ENCODE measurements at regions not wholly inside any gene's neighbourhood (a gene's known extent, or its start where the extent isn't known, plus 50 kb on each side); places are given as distances from the start of the nearest gene placed in this dataset.

- DNase-seq (ENCODE audit: low spot score): no peak
Measured at GRCh38 chr5:125006011-125006685, 259.7 kb upstream of the ZNF608 start.

DNA sequence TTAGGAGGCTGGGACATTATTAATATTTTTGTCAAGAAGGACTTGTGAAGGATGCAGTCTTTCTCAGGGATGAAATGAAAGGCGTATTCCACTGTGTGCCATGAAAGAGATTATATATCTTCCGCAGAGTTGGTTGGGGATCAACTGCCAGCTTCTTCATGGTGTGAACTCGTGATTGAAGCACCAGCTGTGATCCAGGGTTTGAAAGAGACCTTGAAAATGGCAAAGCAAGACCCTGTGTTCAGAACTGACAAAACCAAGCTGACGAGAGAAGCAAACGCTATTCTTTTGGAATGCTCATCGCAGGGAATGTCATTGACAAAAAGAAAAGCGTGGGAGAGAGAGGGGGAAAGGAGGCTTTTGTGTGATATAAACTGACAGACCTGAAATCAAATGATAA, 263.9 kb upstream of the ZNF608 start:
- no peak for DNase-seq (ENCODE audit: low spot score)

DNA sequence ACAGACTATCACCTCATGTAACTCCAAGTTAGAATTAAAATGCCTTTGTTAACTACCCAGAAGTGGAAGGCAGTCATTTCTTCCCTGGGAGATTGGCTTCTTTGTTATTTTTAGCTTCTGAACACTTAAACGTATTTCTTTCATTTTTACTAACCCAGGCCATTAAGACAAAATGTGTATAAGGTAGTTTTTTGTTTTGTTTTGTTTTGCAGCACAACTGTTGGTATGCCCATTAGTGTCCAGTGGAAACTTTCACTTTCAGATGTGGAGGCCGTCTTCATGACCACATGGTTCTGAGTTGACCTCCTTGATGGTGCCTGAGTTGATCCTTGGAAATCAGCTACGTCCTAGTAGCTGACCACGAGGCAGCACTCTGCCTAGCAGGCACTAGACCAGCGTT, 264.6 kb upstream of the ZNF608 start:
- DNase-seq (ENCODE audit: low spot score): no peak

DNA sequence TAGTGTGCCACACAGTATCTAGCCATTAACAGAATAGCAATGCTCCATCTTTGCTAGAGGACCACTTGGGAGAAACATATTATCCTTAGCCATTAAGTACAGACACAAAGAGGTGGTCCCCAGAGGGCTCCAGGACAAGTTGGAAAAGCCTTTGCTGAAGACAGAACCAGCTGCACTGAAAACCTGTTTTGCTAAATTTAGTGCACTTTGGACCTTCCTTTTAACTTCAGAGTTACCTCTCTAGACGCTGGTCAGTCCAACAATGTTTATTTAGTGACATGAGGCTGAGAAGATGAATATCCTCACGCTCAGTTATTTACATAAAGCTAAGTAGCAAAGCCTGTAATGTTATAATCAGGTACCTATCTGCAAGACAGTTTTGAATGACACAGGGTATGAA, 265.0 kb upstream of the ZNF608 start:
- DNase-seq (ENCODE audit: low spot score): no peak

GRCh38 chr5:125011947-125012346, 265.5 kb upstream of the ZNF608 start:
- DNase-seq (ENCODE audit: low spot score): no peak

DNA sequence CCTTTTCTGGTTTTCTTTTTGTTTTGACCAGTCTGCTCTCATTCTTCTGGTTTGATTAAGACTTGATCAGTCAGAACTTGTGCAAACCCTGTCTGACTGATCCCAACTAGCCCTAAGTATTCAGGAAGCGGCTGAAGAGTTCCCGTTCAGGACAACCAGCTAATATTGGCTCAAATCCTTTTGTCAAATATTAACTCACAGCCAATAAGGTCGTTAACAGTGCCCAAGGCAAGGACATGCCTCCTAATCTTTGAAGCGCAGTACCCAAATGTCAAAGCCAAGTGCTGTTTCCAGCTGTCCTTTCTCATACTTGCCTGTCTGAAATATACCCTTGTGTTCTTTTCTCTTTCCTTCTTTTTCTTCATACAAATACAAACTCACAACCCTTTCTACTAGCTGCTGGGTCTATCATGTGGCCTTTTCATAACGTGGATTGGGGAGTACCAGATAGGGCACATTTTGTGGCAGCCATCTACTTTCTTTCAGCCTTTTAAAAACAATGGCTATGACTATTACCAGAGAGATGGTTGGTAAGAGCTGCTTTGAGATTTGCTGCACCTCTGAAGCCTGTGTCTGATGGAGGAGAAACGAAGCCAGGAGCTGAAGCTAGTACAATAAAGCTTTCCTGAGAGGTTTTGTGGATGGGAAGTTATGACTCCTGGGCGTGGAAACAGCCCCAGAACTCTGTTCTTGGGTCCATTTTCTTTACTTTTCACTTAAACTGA, 266.4 kb upstream of the ZNF608 start:
- DNase-seq (ENCODE audit: low spot score): no peak

DNA sequence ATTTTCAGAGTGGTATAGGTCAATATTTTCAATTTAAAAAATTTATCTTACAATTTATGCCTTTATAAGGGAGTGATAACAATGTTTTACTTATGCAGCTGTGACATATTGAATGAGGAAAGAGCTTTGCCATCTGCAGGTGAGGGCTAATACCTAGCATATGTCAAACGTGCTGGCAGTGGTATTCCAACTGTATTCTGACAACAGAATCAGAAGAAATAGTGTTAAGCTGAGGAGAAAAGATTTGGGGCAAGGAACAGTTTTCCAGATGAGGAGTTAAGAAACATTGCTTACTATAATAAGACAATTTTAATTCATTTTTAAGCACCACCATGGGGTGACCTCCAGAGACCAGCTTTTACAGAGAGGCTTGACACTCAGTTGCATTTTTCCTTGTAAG, 267.8 kb upstream of the ZNF608 start:
- no peak for DNase-seq (ENCODE audit: low spot score)

GRCh38 chr5:125017796-125018195, 271.4 kb upstream of the ZNF608 start:
- no peak for DNase-seq (ENCODE audit: low spot score)

DNA sequence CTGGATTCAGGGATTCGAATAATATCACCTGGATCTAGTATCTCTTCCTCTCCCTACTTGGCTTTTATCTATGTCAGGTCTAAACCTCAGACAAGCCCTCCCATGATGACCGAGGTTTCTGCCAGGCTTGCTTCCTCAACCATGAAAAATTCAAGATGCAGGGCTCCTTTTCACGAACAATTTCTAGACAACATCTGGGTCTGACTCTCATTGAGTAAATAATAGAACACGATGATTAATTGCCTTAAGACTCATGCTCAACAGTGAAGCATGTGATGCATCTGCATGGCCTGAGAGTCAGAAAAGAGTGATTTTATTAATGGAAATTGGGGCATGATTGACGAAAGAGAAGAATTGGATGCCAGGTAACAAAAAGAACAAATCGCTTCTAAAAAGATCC, 277.2 kb upstream of the ZNF608 start:
- DNase-seq (ENCODE audit: low spot score): no peak

- DNase-seq (ENCODE audit: low spot score): no peak
Measured at GRCh38 chr5:125026867-125027731, 280.7 kb upstream of the ZNF608 start.

DNA sequence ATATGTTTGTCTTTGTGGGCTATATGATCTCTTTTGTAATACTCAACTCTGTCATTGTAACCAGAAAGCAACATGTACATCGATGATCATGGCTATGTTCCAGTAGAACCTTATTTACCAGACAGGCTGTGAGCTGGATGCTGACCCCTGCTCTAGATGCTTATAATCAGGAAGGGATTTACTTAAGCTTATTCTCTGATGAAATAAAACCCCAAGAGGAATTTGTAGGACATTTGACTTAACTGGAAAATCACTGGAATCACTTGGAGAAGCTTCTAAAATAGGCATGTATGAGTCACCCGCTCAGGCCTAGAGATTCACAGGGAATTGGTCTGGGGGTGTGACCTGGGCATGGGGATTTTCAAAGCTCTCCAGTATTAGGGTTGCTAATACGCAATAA, 285.8 kb upstream of the ZNF608 start:
- peak; percentile 9 for DNase-seq (ENCODE audit: low spot score)

DNA sequence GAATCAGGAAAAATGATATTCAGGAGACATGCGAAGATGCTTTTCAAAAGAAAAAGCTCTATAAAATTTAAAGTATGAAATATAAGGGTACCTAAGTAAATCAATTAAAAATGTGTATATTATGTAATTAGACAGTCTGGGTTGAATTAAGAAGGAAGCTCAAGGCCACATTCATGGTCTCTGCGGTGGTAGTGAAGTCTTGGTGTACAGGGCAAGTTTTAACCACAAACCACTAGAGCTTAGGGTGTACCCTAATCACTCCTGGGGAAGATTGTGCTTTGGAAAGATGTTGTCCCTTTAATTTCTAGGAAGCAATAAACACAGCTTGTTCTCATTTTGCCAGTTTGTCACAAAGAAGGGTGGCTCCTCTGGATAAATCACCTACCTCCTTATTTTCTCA, 287.2 kb upstream of the ZNF608 start:
- DNase-seq (ENCODE audit: low spot score): no peak

GRCh38 chr5:125034331-125034730, 287.9 kb upstream of the ZNF608 start:
- no peak for DNase-seq (ENCODE audit: low spot score)

DNA sequence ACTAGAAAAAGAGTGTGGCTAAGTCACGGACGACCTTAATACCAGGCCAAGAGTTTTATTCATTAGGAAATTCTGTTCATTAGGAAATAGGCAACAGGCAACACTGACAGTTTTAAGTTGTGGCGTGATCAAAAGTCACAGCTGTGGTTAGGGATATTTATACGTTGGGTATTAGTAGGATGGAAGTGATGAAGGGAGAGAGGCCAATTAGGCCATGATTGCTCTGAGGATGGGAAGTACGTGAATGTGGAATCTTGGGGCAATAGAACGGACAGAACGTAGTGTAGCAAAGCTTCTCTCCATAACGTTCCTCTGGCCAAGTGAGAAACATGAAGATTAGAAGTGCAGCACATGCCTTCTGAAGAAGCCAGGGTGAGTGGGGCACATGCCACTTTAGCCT, 290.1 kb upstream of the ZNF608 start:
- DNase-seq (ENCODE audit: low spot score): no peak

DNA sequence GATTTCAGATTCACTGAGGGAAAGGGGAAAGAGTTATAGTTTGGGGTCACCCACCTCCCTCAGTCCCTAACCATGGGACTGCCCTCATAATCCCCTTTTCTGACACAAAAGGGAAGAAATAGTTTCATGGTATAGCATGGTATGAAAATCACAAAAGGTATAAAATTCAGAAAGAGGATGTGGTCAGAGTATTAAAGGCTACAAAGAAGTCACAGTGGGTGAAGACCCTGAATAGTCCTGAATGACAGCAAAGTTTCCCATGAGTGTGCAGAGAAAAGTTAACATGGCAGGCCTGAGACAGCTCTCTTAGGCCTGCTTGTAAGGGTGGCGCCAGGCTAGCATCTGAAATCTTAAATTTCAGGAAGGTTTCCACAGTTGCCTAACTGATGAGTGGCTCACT, 290.6 kb upstream of the ZNF608 start:
- no peak for DNase-seq (ENCODE audit: low spot score)

- DNase-seq (ENCODE audit: low spot score): no peak
Measured at GRCh38 chr5:125037530-125037929, 291.1 kb upstream of the ZNF608 start.

DNA sequence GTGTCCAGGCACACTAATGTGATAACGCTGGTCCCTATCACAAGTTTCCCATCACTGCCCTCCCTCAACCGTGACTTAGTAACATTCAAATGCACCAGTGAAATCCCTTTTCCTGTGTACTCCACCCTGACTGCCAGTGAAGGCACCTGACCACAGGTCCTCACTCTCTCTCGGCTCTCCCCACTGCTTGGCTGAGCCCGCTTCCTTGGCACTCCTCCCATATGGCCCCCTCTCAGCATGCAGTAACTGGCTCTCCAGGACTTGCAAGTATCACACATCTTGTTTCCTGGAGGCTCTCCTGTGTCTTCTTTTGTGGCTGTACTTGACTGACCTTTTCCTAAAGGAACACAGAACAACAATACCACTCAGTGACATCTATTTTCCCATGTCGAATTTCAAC, 292.0 kb upstream of the ZNF608 start:
- DNase-seq (ENCODE audit: low spot score): no peak

DNA sequence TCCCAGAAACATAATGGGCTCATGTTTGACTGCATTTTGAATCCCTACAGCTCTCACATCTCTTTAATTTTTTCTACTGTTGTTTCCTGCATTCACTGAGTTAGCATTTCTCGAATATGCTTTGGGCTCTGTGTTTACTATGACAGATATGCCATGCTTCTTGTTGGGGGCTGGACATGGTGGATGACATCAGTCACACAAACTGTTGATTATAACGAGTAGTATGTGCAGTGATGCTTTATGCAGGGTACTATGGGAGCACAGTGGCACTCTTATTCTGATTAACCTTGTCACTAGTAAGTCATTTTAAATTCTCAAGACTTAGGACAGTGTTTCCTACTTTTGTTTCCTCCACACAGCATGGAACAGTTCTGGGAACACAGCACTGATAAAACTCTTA, 295.4 kb upstream of the ZNF608 start:
- DNase-seq (ENCODE audit: low spot score): no peak

DNA sequence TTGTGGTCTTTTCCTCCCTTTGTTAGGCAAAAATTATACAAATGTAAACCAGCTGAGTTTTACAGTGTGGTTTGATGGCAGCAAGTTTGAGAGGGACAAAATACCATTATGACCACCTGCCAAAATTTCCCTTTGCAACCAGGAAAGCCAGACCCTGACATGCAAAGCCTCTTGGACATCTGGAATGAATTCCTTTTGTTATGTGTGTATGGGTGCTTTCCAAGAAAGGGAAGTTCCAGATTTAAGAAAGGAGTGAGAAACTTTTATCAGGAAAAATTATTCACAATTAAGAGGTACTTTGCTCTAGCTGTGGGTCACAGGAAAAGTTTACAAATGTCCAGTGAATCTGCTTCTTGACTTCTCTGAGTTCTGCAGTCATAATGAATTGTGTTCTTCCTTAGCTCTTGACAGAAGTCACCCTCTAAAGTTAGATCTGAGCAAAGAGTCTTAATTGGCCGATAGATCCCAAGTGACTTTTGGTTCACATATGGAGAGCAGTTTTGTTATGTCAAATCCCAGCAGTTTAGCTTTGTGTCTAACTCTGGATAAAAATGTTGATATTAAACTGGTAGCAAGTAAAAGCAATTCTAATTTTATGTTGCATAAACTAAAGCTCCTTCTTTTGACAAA, 295.9 kb upstream of the ZNF608 start:
- DNase-seq (ENCODE audit: low spot score): peak; percentile 40

DNA sequence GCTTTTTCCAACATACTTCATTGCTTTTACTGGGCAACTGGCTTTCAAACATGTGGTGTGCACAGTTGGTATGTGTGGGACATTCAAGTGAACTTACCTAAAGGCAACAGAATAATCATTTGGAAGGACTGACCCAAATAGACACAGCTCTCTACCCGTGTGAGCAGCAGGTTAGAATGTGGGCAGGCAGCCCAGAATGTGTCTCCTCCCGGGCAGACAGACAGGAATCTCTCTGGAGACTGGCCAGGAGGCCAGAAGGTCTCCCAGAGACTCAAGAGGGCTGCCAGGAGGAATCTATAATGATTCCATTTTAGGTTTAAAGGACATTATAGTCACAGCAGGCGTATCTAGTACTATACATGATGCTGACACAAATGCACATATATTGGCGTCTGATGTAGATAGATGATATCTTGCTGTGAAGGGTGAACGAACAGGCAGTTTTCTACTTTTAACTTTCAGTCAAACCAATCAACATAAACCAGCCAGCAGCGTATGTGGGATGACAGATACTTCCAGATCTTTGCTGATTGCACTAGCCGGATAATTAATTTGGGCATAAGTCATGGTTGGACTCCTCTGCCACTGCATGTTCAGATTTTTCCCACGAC, 297.4 kb upstream of the ZNF608 start:
- peak; percentile 86 for DNase-seq (ENCODE audit: low spot score)

- peak; percentile 41 for DNase-seq (ENCODE audit: low spot score)
Measured at GRCh38 chr5:125044491-125045282, 298.2 kb upstream of the ZNF608 start.
